ENCODE measurements at regions not wholly inside any gene's neighbourhood (a gene's known extent, or its start where the extent isn't known, plus 50 kb on each side); places are given as distances from the start of the nearest gene placed in this dataset.

DNA sequence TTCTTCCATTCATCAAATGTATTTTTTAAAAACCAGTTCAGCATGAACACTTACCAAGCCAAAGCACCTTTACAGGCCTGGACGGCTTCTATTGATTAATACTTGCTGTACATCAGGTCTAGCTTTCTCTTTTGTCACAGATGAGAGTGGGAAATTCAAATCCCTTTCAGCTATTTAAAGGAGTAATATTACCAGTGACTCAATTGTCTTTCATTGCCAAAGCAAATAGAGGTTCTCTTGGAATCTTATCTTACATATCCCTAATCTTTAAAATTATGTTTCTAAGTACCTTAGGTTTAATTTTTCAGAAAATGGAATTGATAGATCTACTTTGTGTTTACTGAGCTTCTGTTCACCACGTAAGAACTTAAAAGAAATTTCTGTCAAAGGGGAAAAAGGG lies 922.9 kb downstream of the NSUN3 start (continued):
- TF ChIP-seq, protein P1, sequence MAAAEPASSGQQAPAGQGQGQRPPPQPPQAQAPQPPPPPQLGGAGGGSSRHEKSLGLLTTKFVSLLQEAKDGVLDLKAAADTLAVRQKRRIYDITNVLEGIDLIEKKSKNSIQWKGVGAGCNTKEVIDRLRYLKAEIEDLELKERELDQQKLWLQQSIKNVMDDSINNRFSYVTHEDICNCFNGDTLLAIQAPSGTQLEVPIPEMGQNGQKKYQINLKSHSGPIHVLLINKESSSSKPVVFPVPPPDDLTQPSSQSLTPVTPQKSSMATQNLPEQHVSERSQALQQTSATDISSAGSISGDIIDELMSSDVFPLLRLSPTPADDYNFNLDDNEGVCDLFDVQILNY (CRISPR knock-in tag; IDR thresholded peaks at IDR 0.05) = no peak
- no peak for TF ChIP-seq NFYB (CRISPR knock-in tag; conservative IDR thresholded peaks at IDR 0.05; ENCODE audit: low read depth)

DNA sequence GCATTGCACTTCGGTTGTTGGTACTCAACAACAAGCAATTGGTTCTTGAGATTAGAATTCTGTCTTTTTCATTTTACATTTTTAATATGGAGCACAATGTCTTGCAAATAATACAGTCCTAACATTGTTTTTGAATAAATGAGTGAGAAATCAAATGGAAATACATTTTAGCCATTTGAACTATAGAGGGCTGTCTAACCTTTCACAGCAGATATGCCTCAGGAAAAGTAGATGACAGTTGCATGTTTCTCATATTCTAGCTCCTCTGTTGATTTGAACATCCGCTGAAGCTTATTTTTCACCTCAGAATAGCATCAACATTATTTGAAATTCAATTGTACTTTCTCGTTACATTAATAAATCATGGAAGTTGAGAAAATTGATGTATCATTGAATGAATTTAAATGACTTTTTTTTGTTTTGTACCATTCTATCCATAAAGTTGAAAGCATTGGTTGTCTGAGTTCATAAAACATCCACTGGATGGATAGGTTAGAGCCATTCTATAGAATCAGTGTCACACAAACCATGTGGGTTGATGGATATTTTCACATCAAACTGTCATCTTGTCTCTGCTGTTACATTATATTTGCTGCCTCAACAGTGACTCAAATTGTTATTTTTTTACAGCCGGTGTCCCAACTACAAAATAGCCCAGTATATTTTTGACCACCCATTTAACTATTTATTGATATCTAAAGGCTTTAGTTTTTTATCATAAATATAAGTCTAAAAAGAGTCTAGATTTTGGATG lies 928.3 kb downstream of the NSUN3 start:
- no peaks in the 10 kb centered on the region for H3K36me3 Mint-ChIP-seq
- no peaks in the 10 kb centered on the region for H3K9me3 Mint-ChIP-seq
- ChIA-PET POLR2A (no interaction called here), CTCF (no interaction called here)
- no peak for DNase-seq (ENCODE audit: low spot score)
- TF ChIP-seq CBFB (CRISPR knock-in tag; IDR thresholded peaks at IDR 0.05; ENCODE audit: low read depth) (no peak), SOX15 (CRISPR knock-in tag; IDR thresholded peaks at IDR 0.05) (no peak), NFATC4 (CRISPR knock-in tag; IDR thresholded peaks at IDR 0.05) (no peak), MYBL2 (CRISPR knock-in tag; IDR thresholded peaks at IDR 0.05) (no peak), ZNF317 (CRISPR knock-in tag; IDR thresholded peaks at IDR 0.05; ENCODE audit: borderline replicate concordance, low read depth) (no peak), EMX1 (CRISPR knock-in tag; IDR thresholded peaks at IDR 0.05) (no peak), ZNF416 (CRISPR knock-in tag; IDR thresholded peaks at IDR 0.05) (no peak), ESRRA (CRISPR knock-in tag; IDR thresholded peaks at IDR 0.05; ENCODE audit: borderline replicate concordance) (no peak)
- TF ChIP-seq, protein P2, sequence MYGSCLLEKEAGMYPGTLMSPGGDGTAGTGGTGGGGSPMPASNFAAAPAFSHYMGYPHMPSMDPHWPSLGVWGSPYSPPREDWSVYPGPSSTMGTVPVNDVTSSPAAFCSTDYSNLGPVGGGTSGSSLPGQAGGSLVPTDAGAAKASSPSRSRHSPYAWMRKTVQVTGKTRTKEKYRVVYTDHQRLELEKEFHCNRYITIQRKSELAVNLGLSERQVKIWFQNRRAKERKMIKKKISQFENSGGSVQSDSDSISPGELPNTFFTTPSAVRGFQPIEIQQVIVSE (CRISPR knock-in tag; IDR thresholded peaks at IDR 0.05; ENCODE audit: borderline replicate concordance) = no peak
- TF ChIP-seq, protein P3, sequence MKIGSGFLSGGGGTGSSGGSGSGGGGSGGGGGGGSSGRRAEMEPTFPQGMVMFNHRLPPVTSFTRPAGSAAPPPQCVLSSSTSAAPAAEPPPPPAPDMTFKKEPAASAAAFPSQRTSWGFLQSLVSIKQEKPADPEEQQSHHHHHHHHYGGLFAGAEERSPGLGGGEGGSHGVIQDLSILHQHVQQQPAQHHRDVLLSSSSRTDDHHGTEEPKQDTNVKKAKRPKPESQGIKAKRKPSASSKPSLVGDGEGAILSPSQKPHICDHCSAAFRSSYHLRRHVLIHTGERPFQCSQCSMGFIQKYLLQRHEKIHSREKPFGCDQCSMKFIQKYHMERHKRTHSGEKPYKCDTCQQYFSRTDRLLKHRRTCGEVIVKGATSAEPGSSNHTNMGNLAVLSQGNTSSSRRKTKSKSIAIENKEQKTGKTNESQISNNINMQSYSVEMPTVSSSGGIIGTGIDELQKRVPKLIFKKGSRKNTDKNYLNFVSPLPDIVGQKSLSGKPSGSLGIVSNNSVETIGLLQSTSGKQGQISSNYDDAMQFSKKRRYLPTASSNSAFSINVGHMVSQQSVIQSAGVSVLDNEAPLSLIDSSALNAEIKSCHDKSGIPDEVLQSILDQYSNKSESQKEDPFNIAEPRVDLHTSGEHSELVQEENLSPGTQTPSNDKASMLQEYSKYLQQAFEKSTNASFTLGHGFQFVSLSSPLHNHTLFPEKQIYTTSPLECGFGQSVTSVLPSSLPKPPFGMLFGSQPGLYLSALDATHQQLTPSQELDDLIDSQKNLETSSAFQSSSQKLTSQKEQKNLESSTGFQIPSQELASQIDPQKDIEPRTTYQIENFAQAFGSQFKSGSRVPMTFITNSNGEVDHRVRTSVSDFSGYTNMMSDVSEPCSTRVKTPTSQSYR (CRISPR knock-in tag; IDR thresholded peaks at IDR 0.05) = no peak
- TF ChIP-seq, protein P4, sequence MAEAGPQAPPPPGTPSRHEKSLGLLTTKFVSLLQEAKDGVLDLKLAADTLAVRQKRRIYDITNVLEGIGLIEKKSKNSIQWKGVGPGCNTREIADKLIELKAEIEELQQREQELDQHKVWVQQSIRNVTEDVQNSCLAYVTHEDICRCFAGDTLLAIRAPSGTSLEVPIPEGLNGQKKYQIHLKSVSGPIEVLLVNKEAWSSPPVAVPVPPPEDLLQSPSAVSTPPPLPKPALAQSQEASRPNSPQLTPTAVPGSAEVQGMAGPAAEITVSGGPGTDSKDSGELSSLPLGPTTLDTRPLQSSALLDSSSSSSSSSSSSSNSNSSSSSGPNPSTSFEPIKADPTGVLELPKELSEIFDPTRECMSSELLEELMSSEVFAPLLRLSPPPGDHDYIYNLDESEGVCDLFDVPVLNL (CRISPR knock-in tag; IDR thresholded peaks at IDR 0.05; ENCODE audit: borderline replicate concordance, low read depth) = no peak
- no peak for ATAC-seq
- H3K4me3 Mint-ChIP-seq = no peak overlapping the region
- H3K27ac Mint-ChIP-seq = no peak overlapping the region
- H3K4me1 Mint-ChIP-seq = peaks cover 6% of the 10 kb centered on the region
- H3K27me3 Mint-ChIP-seq (ENCODE audit: low read depth) = no peaks in the 10 kb centered on the region

DNA sequence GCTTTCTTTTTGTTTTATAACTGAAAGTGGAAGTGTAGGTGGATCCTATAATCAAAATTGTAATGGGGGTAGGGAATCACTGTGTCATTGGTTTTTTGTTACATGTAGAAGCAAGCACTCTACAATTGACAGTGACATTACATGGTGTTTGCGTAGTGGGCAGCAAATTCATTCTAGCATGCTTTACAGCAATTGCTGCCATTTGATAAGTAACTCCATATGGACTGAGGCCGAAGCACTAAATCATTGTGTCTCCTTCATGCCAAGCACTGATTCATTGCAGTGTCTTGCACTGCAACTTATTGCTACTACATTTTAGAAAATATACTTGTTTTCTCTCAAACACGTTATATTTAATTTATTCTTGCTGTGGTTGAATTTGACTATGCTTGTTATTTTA lies 933.9 kb downstream of the NSUN3 start:
- ChIA-PET CTCF (no interaction called here), POLR2A (no interaction called here)
- DNase-seq (ENCODE audit: low spot score) = no peak
- H3K36me3 Mint-ChIP-seq = peaks cover 5% of the 10 kb centered on the region; the same call in 1 of the 2 replicates
- no peak for ATAC-seq
- no peaks in the 10 kb centered on the region for H3K27me3 Mint-ChIP-seq (ENCODE audit: low read depth)
- no peaks in the 10 kb centered on the region for H3K4me1 Mint-ChIP-seq
- H3K27ac Mint-ChIP-seq = no peak overlapping the region
- peaks cover 10% of the 10 kb centered on the region for H3K9me3 Mint-ChIP-seq
- H3K4me3 Mint-ChIP-seq = no peak overlapping the region
- TF ChIP-seq, protein P4 (CRISPR knock-in tag; IDR thresholded peaks at IDR 0.05; ENCODE audit: borderline replicate concordance, low read depth) = no peak
- TF ChIP-seq CREB1 (CRISPR knock-in tag; IDR thresholded peaks at IDR 0.05) = no peak
- TF ChIP-seq GTF2I (CRISPR knock-in tag; conservative IDR thresholded peaks at IDR 0.05) = no peak
- TF ChIP-seq, protein P5, sequence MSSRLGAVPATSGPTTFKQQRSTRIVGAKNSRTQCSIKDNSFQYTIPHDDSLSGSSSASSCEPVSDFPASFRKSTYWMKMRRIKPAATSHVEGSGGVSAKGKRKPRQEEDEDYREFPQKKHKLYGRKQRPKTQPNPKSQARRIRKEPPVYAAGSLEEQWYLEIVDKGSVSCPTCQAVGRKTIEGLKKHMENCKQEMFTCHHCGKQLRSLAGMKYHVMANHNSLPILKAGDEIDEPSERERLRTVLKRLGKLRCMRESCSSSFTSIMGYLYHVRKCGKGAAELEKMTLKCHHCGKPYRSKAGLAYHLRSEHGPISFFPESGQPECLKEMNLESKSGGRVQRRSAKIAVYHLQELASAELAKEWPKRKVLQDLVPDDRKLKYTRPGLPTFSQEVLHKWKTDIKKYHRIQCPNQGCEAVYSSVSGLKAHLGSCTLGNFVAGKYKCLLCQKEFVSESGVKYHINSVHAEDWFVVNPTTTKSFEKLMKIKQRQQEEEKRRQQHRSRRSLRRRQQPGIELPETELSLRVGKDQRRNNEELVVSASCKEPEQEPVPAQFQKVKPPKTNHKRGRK (CRISPR knock-in tag; IDR thresholded peaks at IDR 0.05; ENCODE audit: borderline replicate concordance) = no peak
- TF ChIP-seq RORB (CRISPR knock-in tag; IDR thresholded peaks at IDR 0.05) = no peak
- no peak for TF ChIP-seq ETV6 (CRISPR knock-in tag; IDR thresholded peaks at IDR 0.05)
- TF ChIP-seq RELA (CRISPR knock-in tag; IDR thresholded peaks at IDR 0.05; ENCODE audit: borderline replicate concordance) = no peak
- TF ChIP-seq ZNF416 (CRISPR knock-in tag; IDR thresholded peaks at IDR 0.05) = no peak
- TF ChIP-seq, protein P6, sequence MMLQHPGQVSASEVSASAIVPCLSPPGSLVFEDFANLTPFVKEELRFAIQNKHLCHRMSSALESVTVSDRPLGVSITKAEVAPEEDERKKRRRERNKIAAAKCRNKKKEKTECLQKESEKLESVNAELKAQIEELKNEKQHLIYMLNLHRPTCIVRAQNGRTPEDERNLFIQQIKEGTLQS (CRISPR knock-in tag; conservative IDR thresholded peaks at IDR 0.05) = no peak
- TF ChIP-seq, protein P7, sequence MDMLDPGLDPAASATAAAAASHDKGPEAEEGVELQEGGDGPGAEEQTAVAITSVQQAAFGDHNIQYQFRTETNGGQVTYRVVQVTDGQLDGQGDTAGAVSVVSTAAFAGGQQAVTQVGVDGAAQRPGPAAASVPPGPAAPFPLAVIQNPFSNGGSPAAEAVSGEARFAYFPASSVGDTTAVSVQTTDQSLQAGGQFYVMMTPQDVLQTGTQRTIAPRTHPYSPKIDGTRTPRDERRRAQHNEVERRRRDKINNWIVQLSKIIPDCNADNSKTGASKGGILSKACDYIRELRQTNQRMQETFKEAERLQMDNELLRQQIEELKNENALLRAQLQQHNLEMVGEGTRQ (CRISPR knock-in tag; IDR thresholded peaks at IDR 0.05) = no peak
- no peak for TF ChIP-seq ZNF219 (CRISPR knock-in tag; IDR thresholded peaks at IDR 0.05; ENCODE audit: borderline replicate concordance)
- no peak for TF ChIP-seq TEAD1 (CRISPR knock-in tag; IDR thresholded peaks at IDR 0.05)
- TF ChIP-seq FOXJ3 (CRISPR knock-in tag; IDR thresholded peaks at IDR 0.05; ENCODE audit: borderline replicate concordance) = no peak
- TF ChIP-seq OVOL2 (CRISPR knock-in tag; IDR thresholded peaks at IDR 0.05; ENCODE audit: borderline replicate concordance) = no peak

Measured in WTC11 (cell line).